HuH-7.5 (cell line): ENCODE measurements at regions not wholly inside any gene's neighbourhood (a gene's known extent, or its start where the extent isn't known, plus 50 kb on each side); places are given as distances from the start of the nearest gene placed in this dataset.

Source experiments
- DNase-seq: peaks from one replicate; pipeline ENCODE4 v3.0.0; 2011; ENCODE audit warnings: low spot score

GRCh38 chr7:85074-85882, 107.1 kb upstream of the FAM20C start:
- DNase-seq, result no peak

DNA sequence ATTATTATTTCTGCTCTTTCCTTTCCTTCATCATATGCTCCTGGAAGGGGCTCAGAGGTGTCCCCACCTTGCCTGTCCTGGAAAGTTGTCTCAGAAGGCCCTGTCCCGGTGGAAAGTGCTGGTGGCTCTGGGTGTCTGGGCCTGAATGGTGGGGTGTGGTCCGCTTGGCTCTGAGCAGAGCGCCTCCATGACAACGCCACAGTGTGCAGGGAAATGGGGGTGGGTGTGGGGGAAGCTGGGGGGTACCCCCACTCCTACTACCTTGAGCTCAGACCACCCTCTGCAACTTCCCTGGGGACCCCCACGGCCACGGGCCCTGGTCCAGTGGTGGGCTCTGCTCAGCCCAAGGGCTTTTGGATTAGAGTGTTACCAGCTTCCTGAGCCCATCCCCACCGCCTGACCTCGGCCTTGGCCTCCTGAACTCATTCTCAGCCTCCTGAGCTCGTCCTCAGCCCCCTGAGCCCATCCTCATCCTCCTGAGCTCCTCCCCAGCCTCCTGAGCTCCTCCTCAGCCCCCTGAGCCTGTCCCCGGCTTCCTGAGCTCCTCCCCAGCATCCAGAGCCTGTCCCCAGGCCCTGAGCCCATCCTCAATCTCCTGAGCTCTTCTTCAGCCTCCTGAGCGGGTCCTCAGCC, 106.4 kb upstream of the FAM20C start:
- no peak for DNase-seq

- no peak for DNase-seq
These were observed 105.7 kb upstream of the FAM20C start for GRCh38 chr7:86629-87028.

DNA sequence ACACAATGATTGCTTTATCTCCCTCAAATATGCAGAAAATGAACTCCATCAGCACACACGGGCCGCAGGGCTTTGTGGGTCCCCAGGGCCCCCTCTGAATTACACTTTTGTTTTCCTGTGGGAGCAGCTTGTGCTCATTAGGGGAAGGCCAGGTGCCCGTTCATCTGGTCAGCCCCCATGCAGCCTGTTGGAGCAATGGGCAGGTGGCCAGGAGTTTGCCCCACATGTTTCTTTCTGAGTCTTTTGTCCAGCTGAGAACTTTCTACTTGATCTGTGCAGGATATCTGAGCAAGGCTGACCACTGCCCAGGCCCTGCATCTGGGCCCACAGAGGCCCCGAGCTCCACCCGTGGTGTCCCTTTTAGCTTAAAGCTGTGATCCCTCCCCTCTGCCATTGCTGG, 105.3 kb upstream of the FAM20C start:
- no peak for DNase-seq

DNA sequence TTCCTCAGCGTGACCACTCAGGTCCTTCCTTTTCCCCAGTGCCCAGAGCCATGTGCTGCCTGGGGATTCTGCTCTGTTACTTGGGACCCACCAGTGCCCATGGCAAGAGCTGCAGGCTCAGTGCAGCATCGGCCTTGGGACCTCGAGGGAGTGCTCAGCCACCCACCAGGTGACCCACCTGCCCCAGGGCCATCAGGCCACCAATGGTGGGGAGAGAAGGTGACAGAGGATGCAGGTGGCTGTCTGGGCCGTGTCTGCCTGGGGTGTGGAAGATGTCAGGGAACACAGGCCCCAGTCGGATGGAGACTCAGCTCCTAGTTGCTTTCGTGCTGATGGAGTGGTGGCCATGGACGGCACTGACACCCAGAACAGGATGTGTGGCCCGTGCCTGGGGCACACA, 104.7 kb upstream of the FAM20C start:
- no peak for DNase-seq

DNA sequence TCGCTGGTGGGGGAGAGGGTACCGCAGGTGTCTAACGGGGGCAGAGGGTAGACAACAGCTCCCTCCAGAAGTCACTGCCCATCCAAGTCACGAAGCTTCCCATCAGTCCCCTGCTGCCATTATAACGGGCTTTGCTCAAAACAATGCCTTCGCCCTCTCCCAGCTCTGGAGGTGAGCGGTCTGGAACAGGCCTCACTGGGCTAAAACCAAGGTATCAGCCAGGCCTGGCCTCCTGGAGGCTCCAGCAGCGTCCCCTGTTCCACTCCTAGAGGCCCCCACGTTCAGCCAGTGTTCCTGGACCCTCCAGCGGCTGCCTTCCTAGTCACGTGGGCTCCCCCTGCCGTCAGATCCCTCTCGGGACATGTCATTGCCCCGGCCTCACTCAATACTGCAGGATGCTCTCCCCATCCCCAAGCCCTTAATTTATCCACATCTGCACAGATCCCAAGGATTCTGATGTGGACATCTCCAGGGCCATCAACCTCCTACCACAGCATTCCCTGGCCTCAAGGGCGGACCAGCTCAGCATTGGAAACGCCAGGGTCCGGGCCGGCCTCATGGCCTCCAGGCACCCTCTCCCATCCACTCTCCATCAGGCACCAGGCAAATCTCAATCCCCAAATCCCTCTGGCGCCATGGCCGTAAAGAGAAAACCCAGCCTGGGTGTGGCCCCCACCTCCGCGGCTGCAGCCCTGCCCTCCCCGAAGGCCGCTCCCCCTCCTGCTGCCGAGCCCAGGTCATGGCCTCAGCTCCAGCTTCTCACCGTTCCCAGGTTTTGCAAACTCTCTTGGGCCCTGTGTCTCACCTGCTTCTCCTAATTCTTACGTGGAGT, 104.1 kb upstream of the FAM20C start:
- DNase-seq, result peak; percentile 39

DNA sequence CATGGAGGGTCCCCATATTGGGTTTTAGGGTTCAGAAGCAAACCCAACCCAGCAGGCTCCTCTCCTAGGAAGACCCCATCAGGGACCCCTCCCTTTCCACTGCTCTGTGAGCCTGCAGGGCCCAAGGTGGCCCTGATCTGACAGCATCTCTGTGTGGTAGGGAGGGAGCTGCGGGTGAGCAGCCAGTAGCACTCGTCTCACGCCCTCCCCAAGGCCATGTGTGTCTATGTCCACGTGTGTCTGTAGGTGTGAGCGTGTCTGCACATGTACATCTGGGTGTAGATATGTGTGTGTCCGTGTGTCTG, 103.5 kb upstream of the FAM20C start:
- DNase-seq, result no peak

DNA sequence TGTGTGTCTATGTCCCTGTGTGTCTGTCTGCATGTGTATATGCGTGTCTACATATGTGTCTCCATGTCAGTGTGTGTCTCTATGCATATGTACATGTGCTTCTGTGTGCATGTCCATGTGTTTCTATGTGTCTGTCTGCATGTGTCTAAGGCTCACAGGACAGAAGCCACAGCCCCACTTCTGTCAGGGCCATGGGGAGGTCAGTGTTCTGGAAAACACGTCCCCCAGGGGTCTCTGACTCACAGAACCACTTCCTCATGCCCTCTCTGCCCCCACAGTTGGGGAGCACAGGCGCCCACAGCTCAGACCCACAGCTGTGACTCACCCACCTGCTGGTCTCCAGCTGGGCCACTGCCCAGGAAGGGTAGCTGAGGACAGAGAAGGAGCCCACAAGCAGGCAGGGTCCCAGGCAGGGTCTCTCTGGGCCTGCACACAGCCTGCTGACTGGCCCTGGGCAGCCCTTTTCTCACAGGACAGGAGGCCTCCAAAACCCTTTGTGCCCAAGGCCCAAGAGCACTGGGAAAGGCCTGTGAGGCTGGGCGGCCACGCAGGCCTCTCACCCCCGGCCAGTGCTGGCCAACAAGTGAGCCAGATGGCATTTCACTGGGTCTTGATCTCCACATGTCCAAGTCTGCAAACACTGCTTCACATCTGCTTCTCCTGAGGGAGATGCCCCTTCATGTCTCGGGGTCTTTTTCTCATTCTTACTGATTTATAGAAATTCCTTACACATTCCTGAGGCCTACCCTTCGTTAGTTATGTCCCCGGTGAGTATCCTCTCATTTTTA, 102.9 kb upstream of the FAM20C start:
- no peak for DNase-seq

DNA sequence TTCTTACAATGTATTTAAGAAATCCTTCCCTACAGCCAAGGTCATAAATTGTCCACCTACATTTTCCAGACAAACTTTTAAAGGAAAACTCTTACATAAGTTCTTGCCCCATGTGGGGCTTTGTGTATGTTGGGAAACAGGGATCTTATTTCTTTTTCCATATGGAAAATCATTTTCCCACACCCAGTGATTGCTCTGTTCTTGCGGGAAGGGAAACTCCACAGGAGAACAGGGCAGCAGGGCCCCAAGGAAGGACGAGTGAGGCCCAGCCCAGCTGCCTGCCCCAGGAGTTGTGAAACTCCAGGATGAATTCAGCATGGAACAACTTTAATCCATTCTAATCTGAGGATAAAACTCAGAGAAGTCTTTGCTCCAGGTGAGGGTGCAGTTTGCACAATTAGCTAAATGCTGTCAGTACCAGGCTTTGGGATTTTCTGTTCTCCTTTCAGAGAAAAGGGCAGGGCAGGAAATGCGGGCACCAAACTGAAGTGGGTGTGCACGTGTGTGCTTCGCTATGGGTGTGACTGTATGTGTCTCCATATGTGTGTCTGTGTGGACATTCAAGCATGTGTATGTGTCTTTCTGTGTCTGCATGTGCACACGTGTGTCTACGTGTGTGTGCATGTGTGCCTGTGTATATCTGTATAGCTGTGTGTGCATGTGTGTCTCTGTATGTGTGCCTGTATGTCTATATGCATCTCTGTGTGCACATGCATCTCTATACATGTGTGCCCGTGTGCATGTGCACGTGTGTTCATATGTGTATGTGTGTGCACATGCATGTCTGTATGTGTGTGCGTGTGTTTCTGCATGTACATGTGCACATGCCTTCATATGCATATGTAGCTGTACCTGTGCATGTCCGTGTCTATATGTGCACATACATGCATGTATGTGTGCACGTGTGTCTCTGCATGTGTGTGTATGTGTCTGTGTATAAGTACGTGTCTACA, 102.0 kb upstream of the FAM20C start:
- no peak for DNase-seq

- DNase-seq, result no peak
These were observed 100.8 kb upstream of the FAM20C start for GRCh38 chr7:91396-92175.

- no peak for DNase-seq
These were observed 100.1 kb upstream of the FAM20C start for GRCh38 chr7:92231-92674.

DNA sequence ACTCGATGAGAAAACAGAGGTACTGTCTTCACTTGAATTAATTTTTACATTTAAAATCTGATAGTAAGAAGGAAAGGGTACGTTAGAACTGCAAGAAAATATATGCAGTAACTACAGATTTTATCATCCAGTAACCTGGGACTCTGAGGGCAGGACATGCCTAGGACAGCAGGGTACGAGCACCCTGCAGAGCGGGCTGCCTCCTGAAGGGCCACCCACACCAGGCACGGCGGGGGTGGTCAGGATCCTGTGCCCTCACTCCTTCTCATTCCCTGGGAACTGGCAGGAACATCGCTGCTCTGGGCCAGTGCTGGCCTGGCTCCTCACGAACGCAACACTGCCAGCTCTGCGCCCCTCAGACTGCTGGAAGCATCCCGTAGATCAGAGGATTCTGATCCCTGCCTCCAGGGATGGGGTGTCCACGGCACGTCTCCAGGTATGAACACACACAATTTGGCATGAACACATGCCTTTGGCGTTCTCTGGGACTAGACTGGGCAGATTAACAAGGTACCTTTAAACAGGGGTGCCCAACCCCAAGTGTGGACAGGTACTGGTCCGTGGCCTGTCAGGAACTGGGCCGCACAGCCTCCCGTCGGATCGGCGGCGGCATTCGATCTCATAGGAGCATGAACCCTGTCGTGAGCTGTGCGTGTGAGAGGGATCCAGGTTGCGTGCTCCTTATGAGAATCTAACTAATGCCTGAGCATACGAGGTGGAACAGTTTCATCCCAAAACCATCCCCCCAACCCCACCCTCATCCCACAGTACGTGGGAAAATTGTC, 99.3 kb upstream of the FAM20C start:
- no peak for DNase-seq

DNA sequence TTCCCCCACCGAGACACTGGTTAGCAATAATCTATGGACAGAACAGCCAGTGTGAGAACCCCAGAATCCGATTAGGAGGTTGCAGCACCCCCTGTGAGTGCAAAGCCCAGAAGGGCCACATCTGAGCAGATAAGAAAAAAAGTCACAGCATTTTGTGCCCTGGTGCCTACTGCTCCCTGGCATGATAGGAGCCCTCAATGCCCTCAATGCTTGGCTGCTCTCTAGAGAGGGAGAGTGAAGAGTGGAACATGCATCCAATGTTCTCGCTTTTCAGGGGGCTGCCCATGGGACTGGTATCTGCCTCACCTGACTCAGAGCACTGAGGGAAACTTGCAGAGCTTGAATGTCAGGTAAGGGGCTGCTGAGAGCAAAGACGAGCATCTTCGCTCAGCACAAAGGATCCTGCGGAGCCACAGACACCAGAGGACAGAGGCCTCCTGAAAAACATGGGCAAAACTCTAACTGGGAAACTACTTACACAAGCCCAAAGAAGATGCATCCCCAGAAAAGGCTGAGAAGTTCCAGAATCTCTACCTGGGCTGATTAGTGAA, 98.0 kb upstream of the FAM20C start:
- DNase-seq, result no peak

GRCh38 chr7:95180-95862, 97.0 kb upstream of the FAM20C start:
- no peak for DNase-seq

- no peak for DNase-seq
These were observed 96.5 kb upstream of the FAM20C start for GRCh38 chr7:95863-96260.

DNA sequence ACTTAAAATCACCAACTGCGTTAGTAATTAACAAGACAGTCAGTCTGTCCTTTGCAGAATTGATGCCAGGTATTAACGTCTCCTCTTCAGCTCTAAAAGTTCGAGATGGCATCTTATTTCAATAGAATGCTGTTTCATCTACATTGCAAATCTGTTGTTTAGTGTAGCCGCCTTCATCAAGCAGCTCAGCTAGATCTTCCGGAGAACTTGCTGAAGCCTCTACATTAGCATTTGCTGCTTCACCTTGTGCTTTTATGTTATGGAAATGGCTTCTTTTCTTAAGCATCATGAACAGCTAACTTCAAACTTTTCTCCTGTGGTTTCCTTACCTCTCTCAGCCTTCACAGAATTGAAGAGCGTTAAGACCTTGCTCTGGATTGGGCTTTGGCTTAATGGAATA, 95.5 kb upstream of the FAM20C start:
- no peak for DNase-seq

DNA sequence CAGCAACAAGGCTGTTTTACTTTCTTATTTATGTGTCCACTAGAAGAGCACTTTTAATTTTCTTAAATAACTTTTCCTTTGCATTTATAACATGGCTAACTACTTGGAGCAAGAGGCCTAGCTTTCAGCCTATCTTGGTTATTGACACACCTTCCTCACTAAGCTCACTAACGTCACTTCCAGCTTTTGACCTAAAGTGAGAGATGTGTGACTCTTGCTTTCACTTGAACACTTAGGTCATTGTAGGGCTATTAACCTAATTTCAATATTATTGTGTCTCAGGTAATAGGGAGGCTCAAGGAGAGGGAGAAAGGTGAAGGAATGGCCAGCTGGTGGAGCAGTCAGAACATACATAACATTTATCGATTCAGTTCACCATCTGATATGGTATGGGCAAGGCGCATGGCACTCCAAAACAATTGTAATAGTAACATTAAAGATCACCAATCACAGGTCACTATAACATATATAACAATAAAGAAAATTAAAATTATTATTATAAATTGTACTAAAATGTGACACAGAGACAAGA, 95.0 kb upstream of the FAM20C start:
- DNase-seq, result no peak
